ENCODE measurements at regions not wholly inside any gene's neighbourhood (a gene's known extent, or its start where the extent isn't known, plus 50 kb on each side); places are given as distances from the start of the nearest gene placed in this dataset.

DNA sequence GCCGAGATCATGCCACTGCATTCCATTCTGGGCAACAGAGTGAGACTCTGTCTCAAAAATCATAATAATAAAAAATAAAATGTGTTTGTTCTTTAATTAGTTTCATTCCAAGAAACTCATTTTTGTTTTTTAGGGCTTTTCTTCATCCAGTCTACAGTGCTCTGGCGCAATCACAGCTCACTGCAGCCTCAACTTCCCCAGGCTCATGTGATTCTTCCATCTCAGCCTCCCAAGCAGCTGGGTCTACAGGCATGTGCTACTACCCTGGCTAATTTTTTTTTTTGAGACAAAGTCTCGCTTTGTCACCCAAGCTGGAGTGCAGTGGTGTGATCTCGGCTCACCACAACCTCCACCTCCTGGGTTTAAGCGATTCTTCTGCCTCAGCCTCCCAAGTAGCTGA is 143.6 kb upstream of the JARID2 start:
- TF ChIP-seq, protein P1, sequence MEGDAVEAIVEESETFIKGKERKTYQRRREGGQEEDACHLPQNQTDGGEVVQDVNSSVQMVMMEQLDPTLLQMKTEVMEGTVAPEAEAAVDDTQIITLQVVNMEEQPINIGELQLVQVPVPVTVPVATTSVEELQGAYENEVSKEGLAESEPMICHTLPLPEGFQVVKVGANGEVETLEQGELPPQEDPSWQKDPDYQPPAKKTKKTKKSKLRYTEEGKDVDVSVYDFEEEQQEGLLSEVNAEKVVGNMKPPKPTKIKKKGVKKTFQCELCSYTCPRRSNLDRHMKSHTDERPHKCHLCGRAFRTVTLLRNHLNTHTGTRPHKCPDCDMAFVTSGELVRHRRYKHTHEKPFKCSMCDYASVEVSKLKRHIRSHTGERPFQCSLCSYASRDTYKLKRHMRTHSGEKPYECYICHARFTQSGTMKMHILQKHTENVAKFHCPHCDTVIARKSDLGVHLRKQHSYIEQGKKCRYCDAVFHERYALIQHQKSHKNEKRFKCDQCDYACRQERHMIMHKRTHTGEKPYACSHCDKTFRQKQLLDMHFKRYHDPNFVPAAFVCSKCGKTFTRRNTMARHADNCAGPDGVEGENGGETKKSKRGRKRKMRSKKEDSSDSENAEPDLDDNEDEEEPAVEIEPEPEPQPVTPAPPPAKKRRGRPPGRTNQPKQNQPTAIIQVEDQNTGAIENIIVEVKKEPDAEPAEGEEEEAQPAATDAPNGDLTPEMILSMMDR (IDR thresholded peaks at IDR 0.05; ENCODE audit: insufficient read depth, low read length, poor library complexity, severe bottlenecking): no peak
- no peak for TF ChIP-seq EZH2phosphoT487 (conservative IDR thresholded peaks at IDR 0.05; ENCODE audit: low read length)
